Naive thymus-derived CD4-positive, alpha-beta T cell (primary cell): ENCODE measurements at regions not wholly inside any gene's neighbourhood (a gene's known extent, or its start where the extent isn't known, plus 50 kb on each side); places are given as distances from the start of the nearest gene placed in this dataset.
"Not testable (repeated sequence)": the region's sequence is repeated elsewhere in the genome, so short reads cannot be mapped to it uniquely, and the experiment has no call there.

Experiments
- ATAC-seq: fragments of 150-1000 bp; cut with Tn5 transposase; 2 replicates; pipeline ENCODE4 v1.10.0; 2021; ENCODE audit warnings: mild to moderate bottlenecking, moderate library complexity
- CTCF ChIA-PET: fragments of 350-600 bp; sonication (Branson Sonifier 250); formaldehyde crosslinking; loops from one replicate; lab custom pipeline; 2021; ENCODE audit warnings: antibody characterized with exemption; lab: Charles Lee
- POLR2A ChIA-PET: fragments of 350-600 bp; sonication (Branson Sonifier 250); formaldehyde crosslinking; loops from one replicate; lab custom pipeline; 2021; ENCODE audit warnings: antibody characterized with exemption, inconsistent platforms; lab: Charles Lee
- DNase-seq, 9 donors: peaks; one replicate each; pipeline versions ENCODE4 v3.0.0 to v3.0.0-alpha.2; 2020 to 2022; ENCODE audit warnings: mixed read lengths in 1 of 9
- H3K27ac ChIP-seq: one replicate; pipeline ENCODE4 v1.7.0; 2013; ENCODE audit warnings: mild to moderate bottlenecking, low read depth, low read length, moderate library complexity
- H3K27me3 ChIP-seq, 2 donors: one replicate each; pipeline ENCODE4 v1.7.0; 2013; ENCODE audit warnings: low read length in 2 of 2, mild to moderate bottlenecking in 2 of 2, moderate library complexity in 2 of 2; ENCODE audit not compliant: control insufficient read depth in 2 of 2, insufficient read depth in 2 of 2
- H3K36me3 ChIP-seq, 3 experiments: 1 replicate in 2 of 3; 2 replicates in 1 of 3; pipeline ENCODE4 v1.7.0; 2013; ENCODE audit warnings: low read length in 3 of 3, mild to moderate bottlenecking in 3 of 3, moderate library complexity in 1 of 3; ENCODE audit not compliant: insufficient read depth in 3 of 3, control insufficient read depth in 2 of 3
- H3K4me1 ChIP-seq, 2 donors: one replicate each; pipeline ENCODE4 v1.7.0; 2013; ENCODE audit warnings: low read length in 2 of 2, mild to moderate bottlenecking in 2 of 2, moderate library complexity in 1 of 2; ENCODE audit not compliant: control insufficient read depth in 2 of 2, insufficient read depth in 2 of 2
- H3K4me3 ChIP-seq: 2 replicates; pipeline ENCODE4 v1.7.0; 2013; ENCODE audit warnings: mild to moderate bottlenecking, low read length
- H3K9me3 ChIP-seq, 3 experiments: 1 replicate in 2 of 3; 2 replicates in 1 of 3; pipeline ENCODE4 v1.7.0; 2013; ENCODE audit warnings: low read length in 3 of 3; ENCODE audit not compliant: control insufficient read depth in 2 of 3
- H3K27ac Mint-ChIP-seq, 9 donors: one replicate each; pipeline ENCODE4 v1.8.0; 2020 to 2022; ENCODE audit warnings: mixed read lengths in 9 of 9, mild to moderate bottlenecking in 8 of 9, moderate library complexity in 5 of 9, inconsistent platforms in 2 of 9
- H3K27me3 Mint-ChIP-seq, 5 donors: one replicate each; pipeline ENCODE4 v1.8.0; 2021 to 2022; ENCODE audit warnings: mixed read lengths in 5 of 5, mild to moderate bottlenecking in 1 of 5
- H3K36me3 Mint-ChIP-seq, 5 donors: one replicate each; pipeline ENCODE4 v1.8.0; 2020 to 2022; ENCODE audit warnings: mixed read lengths in 5 of 5, mild to moderate bottlenecking in 3 of 5, inconsistent platforms in 1 of 5
- H3K4me1 Mint-ChIP-seq, 7 donors: one replicate each; pipeline ENCODE4 v1.8.0; 2020 to 2022; ENCODE audit warnings: mixed read lengths in 7 of 7, mild to moderate bottlenecking in 3 of 7, inconsistent platforms in 1 of 7
- H3K4me3 Mint-ChIP-seq, 10 donors: one replicate each; pipeline ENCODE4 v1.8.0; 2020 to 2022; ENCODE audit warnings: mild to moderate bottlenecking in 10 of 10, mixed read lengths in 10 of 10, moderate library complexity in 6 of 10, inconsistent platforms in 2 of 10
- H3K9me3 Mint-ChIP-seq, 11 donors: one replicate each; pipeline ENCODE4 v1.8.0; 2020 to 2022; ENCODE audit warnings: mixed read lengths in 11 of 11, mild to moderate bottlenecking in 4 of 11, inconsistent platforms in 1 of 11, moderate library complexity in 1 of 11
- intact Hi-C, 2 donors: fragments of 100-400 bp; cut with micrococcal nuclease; formaldehyde crosslinking; loops; one replicate each; pipeline ENCODE4 v1.15.1; 2023

DNA sequence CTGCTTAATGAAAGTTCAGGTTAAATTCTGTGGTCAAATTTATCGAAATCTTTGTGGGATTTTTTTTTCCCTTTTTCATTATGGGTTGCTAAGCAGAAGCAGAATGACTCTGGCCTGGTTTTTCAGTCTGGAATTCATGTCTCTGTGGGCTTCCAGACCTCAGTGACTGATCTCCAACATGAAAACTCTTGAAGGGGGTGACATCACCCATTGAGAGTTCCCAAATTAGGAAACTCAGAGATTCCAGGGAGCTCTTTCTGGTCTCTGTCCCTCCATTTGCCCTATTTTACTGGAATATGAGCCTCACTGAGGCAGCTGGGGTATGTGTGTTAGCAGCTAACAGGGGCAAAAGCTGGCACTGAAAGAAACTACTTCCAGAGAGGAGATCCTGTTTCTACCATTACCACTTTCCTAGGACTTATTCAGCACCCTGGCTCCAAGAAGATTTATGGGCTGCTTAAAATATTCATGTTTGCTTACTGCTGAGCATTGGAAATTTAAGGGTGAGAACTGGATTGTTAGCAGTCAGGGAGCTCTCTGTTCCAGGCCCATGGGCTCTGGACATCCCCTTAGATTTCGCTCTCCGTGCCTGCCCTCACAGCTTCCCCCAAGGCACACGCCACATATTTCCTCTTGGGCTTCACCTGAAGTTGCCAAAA is 203.4 kb upstream of the SPAG17 start:
- Histone ChIP-seq H3K4me1 (no peaks in the 10 kb centered on the region), H3K27ac (no peak overlapping the region), H3K4me3 (no peak overlapping the region), H3K9me3 (no peaks in the 10 kb centered on the region), H3K27me3 (no peaks in the 10 kb centered on the region), H3K36me3 (no peaks in the 10 kb centered on the region)
- no peak overlapping the region for H3K27ac Mint-ChIP-seq
- no peaks in the 10 kb centered on the region for H3K36me3 Mint-ChIP-seq
- H3K9me3 Mint-ChIP-seq: peaks cover 0 to 7% (median 3%) of the 10 kb centered on the region in 11 donors
- H3K27me3 Mint-ChIP-seq: no peaks in the 10 kb centered on the region
- POLR2A ChIA-PET: no interaction called here
- intact Hi-C loops: no loop called here
- H3K4me3 Mint-ChIP-seq: no peak overlapping the region
- no peaks in the 10 kb centered on the region for H3K4me1 Mint-ChIP-seq
- CTCF ChIA-PET: no interaction called here
- DNase-seq (no peak), ATAC-seq (no peak)

DNA sequence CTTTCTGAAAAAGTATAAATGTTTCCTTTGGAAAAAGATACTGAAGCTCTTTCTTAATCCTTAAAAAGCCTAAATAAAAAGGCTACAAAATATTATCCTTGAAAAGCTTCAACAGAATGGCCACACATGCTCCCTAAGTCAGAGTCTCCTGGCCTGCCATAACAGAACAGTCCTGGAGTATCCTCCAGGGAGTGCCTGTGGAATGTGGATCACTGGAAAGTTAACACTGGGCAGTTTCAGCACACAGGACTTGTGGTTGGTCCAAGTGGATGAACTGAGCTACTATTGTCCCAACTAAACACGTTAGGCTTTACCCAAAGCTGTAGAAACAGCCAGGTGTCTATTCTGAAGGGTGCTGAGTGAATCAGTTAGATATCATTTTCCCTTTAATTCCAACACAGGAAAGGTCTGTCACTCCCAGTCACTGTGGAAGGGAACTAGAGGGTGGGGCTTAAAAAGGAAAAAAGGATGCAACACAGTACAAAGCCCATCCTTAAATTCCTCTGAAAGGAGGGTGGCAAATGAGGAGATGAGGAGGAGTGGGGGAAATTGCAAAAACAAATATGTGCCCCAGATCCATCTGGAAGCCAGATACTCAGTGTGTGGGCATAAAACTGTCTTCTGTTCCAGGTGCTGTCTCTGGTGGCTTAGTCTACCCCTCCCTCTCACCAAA is 196.3 kb upstream of the SPAG17 start:
- Histone ChIP-seq H3K4me1 (no peaks in the 10 kb centered on the region), H3K36me3 (no peaks in the 10 kb centered on the region), H3K27me3 (no peaks in the 10 kb centered on the region), H3K27ac (no peak overlapping the region), H3K4me3 (no peak overlapping the region), H3K9me3 (peaks cover 0 to 4% (median 0%) of the 10 kb centered on the region in 3 experiments)
- no peak overlapping the region for H3K27ac Mint-ChIP-seq
- DNase-seq: no peak
- ChIA-PET CTCF (no interaction called here), POLR2A (interaction anchor here (0.7 kb wide), 1 partner anchor 77 kb away, joined by 3 read pairs; no protein-coding TSS in a partner anchor)
- intact Hi-C loops: no loop called here
- H3K4me1 Mint-ChIP-seq: no peaks in the 10 kb centered on the region
- H3K4me3 Mint-ChIP-seq: no peak overlapping the region
- no peaks in the 10 kb centered on the region for H3K27me3 Mint-ChIP-seq
- ATAC-seq: no peak
- H3K9me3 Mint-ChIP-seq: peaks cover 2 to 31% (median 11%) of the 10 kb centered on the region in 11 donors
- H3K36me3 Mint-ChIP-seq: peaks cover 0 to 6% (median 0%) of the 10 kb centered on the region in 5 donors

DNA sequence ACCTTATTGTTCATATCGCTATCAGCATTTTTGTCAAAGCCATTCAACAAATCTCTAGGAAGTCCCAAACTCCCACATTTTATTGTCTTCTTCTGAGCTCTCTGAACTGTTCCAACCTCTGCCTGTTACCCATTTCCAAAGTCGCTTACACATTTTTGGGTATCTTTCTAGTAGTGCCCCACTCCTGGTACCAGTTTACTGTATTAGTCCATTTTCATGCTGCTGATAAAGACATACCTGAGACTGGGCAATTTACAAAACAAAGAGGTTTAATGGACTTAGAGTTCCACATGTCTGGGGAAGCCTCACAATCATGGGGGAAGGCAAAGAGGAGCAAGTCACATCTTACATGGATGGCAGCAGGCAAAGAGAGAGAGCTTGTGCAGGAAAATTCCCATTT is 192.2 kb upstream of the SPAG17 start:
- H3K4me1 Mint-ChIP-seq, H3K9me3 ChIP-seq, DNase-seq, H3K27me3 ChIP-seq, H3K27ac ChIP-seq, H3K27me3 Mint-ChIP-seq, H3K36me3 Mint-ChIP-seq, H3K4me1 ChIP-seq, ATAC-seq, H3K4me3 ChIP-seq, H3K36me3 ChIP-seq, intact Hi-C loops, POLR2A ChIA-PET, H3K27ac Mint-ChIP-seq, CTCF ChIA-PET, H3K4me3 Mint-ChIP-seq: not testable (repeated sequence)
- H3K9me3 Mint-ChIP-seq: peaks cover 3 to 65% (median 17%) of the 10 kb centered on the region in 11 donors

DNA sequence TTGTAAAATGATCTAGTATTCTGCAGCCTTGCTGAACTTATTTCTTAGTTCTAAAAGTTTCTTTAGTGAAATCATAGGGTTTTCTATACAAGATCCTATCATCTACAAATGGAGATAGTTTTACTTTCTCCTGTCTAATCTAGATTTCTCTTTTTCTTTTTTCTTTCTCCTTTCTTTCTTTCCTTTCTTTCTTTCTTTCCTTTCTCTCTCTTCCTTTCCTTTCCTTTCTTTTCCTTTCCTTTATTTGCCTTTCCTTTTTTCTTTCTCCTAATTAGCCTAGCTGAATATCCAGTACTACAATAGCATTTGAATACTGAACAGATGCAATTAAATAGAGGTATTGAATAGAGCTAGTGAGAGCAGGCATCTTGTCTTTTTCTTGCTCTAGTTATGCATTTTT is 186.6 kb upstream of the SPAG17 start:
- peaks cover 9 to 57% (median 22%) of the 10 kb centered on the region in 11 donors for H3K9me3 Mint-ChIP-seq
- Histone ChIP-seq H3K27ac (no peak overlapping the region), H3K27me3 (no peaks in the 10 kb centered on the region), H3K36me3 (no peaks in the 10 kb centered on the region), H3K9me3 (peaks cover 0 to under 1% (median 0%) of the 10 kb centered on the region in 3 experiments), H3K4me1 (no peaks in the 10 kb centered on the region), H3K4me3 (no peak overlapping the region)
- H3K27me3 Mint-ChIP-seq: peaks cover 0 to 3% (median 0%) of the 10 kb centered on the region in 5 donors
- H3K36me3 Mint-ChIP-seq: peaks cover 0 to 4% (median 0%) of the 10 kb centered on the region in 5 donors
- CTCF ChIA-PET: no interaction called here
- no peak for DNase-seq
- no peak overlapping the region for H3K27ac Mint-ChIP-seq
- ATAC-seq: no peak
- no peak overlapping the region for H3K4me3 Mint-ChIP-seq
- intact Hi-C loops: no loop called here
- H3K4me1 Mint-ChIP-seq: no peaks in the 10 kb centered on the region
- POLR2A ChIA-PET: no interaction called here

DNA sequence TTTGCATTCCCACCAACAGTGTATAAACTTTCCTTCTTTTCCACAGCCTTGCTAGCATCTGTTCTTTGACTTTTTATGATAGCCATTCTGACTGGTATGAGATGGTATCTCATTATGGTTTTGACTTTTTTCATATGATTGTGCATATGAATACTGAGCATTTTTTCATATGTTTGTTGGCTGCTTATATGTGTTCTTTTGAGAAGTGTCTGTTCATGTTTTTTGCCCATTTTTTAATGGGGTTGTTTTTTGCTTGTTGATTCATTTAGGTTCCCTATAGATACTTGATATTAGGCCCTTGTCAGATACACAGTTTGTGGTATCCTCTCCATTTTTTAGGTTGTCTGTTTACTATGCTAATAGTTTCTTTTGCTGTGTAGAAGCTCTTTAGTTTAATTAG is 185.8 kb upstream of the SPAG17 start:
- ATAC-seq (no peak), DNase-seq (no peak)
- ChIA-PET CTCF (no interaction called here), POLR2A (no interaction called here)
- Histone ChIP-seq H3K36me3 (no peaks in the 10 kb centered on the region), H3K4me3 (no peak overlapping the region), H3K27me3 (no peaks in the 10 kb centered on the region), H3K27ac (no peak overlapping the region), H3K4me1 (no peaks in the 10 kb centered on the region), H3K9me3 (peaks cover 0 to 6% (median 0%) of the 10 kb centered on the region in 3 experiments)
- Mint-ChIP-seq H3K4me3 (no peak overlapping the region), H3K9me3 (peaks cover 11 to 61% (median 22%) of the 10 kb centered on the region in 11 donors), H3K4me1 (no peaks in the 10 kb centered on the region), H3K27ac (no peak overlapping the region), H3K36me3 (peaks cover 0 to 4% (median 0%) of the 10 kb centered on the region in 5 donors), H3K27me3 (peaks cover 0 to 3% (median 0%) of the 10 kb centered on the region in 5 donors)
- intact Hi-C loops: no loop called here

DNA sequence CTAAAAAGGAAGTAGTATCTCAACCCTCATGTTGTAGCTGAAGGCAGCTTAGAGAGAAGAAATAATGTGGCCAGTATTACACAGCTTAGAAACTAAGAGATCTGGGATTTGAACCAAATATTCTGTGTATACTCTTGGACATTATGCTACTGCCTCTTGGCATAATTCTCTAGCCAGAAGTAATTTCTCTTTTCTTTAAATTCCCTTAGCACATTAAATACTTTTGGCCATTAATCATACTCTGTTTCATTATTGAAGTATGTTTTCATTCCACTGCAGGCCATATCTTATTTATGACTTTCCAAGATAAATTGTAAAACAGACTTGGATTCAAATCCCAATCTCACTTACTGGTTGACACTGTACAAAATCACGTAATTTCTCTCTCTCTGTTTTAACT is 181.3 kb upstream of the SPAG17 start:
- no peak overlapping the region for H3K27ac ChIP-seq
- Mint-ChIP-seq H3K4me3 (no peak overlapping the region), H3K27ac (no peak overlapping the region), H3K36me3 (no peaks in the 10 kb centered on the region), H3K27me3 (no peaks in the 10 kb centered on the region), H3K9me3 (peaks cover 8 to 63% (median 23%) of the 10 kb centered on the region in 11 donors), H3K4me1 (no peaks in the 10 kb centered on the region)
- DNase-seq (no peak), ATAC-seq (no peak)
- intact Hi-C loops: no loop called here
- H3K27me3 ChIP-seq: no peaks in the 10 kb centered on the region
- ChIA-PET POLR2A (no interaction called here), CTCF (no interaction called here)
- H3K9me3 ChIP-seq: peaks cover 0 to 26% (median 5%) of the 10 kb centered on the region in 3 experiments
- no peaks in the 10 kb centered on the region for H3K36me3 ChIP-seq
- no peak overlapping the region for H3K4me3 ChIP-seq
- no peaks in the 10 kb centered on the region for H3K4me1 ChIP-seq

DNA sequence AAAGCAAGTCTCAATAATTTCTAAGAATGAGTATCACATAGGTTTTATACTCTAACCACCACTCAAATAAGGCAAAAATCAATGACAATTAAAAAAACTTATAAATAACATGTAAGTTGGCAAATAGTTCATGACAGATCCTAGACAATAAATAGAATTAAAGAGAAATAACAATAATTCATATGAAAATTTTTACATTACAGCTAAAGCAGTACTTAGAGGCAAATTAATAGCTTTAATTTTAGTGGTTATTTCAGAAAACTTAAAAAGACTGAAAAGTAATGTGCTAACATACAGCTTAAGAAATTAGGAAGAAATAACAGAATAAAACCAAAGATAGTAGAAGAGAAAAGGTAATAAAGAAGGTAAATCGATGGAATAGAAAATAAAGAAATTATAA is 179.9 kb upstream of the SPAG17 start:
- intact Hi-C loops: no loop called here
- CTCF ChIA-PET: no interaction called here
- Mint-ChIP-seq H3K27me3 (no peaks in the 10 kb centered on the region), H3K4me1 (no peaks in the 10 kb centered on the region), H3K9me3 (peaks cover 7 to 57% (median 21%) of the 10 kb centered on the region in 11 donors), H3K27ac (no peak overlapping the region), H3K36me3 (no peaks in the 10 kb centered on the region), H3K4me3 (no peak overlapping the region)
- no peaks in the 10 kb centered on the region for H3K27me3 ChIP-seq
- DNase-seq: no peak
- H3K4me1 ChIP-seq: no peaks in the 10 kb centered on the region
- H3K4me3 ChIP-seq: no peak overlapping the region
- H3K36me3 ChIP-seq: no peaks in the 10 kb centered on the region
- H3K27ac ChIP-seq: no peak overlapping the region
- POLR2A ChIA-PET: no interaction called here
- no peak for ATAC-seq
- peaks cover 0 to 26% (median 5%) of the 10 kb centered on the region in 3 experiments for H3K9me3 ChIP-seq
